Spleen (tissue), 7 donors: ENCODE measurements at regions not wholly inside any gene's neighbourhood (a gene's known extent, or its start where the extent isn't known, plus 50 kb on each side); places are given as distances from the start of the nearest gene placed in this dataset.

ENCODE experiments used
- CTCF ChIP-seq, 11 experiments: fragments of 200-600 bp in 7 of 11; fragments of 450-650 bp in 4 of 11; sonication (generic) in 4 of 11; IDR thresholded peaks in 8 of 11; conservative IDR thresholded peaks in 3 of 11; 1 replicate in 7 of 11; 2 replicates in 4 of 11; pipeline versions ENCODE4 v1.4.0 to v1.8.0; 2016 to 2021; ENCODE audit warnings: antibody characterized with exemption in 11 of 11, inconsistent platforms in 4 of 11, mild to moderate bottlenecking in 1 of 11
- POLR2A ChIP-seq, 3 donors: fragments of 450-650 bp; IDR thresholded peaks; one replicate each; pipeline ENCODE4 v1.5.1; 2017; ENCODE audit warnings: antibody characterized with exemption in 3 of 3, mild to moderate bottlenecking in 1 of 3
- donor health status: DM: no; HTN: no; CAD: no; lungs with moderate emphysema.
- donor health status: DM: no; HTN: no; CAD: no.
- donor health status: DM: no; HTN: no; CAD: no.

GRCh38 chr17:34823023-34823422 lies 138.2 kb downstream of the CCT6B start:
- TF ChIP-seq CTCF (IDR thresholded peaks at IDR 0.05 in 8 of 11, conservative IDR thresholded peaks at IDR 0.05 in 3 of 11) (no peak), POLR2A (IDR thresholded peaks at IDR 0.05) (no peak)
